HG03095 (cell line): ENCODE measurements at regions not wholly inside any gene's neighbourhood (a gene's known extent, or its start where the extent isn't known, plus 50 kb on each side); places are given as distances from the start of the nearest gene placed in this dataset.
"Not testable (repeated sequence)": the region's sequence is repeated elsewhere in the genome, so short reads cannot be mapped to it uniquely, and the experiment has no call there.

Experiments used
- ATAC-seq: cut with Tn5 transposase; IDR thresholded peaks from one replicate; pipeline ENCODE4 v1.9.1; 2021; ENCODE audit warnings: moderate library complexity; ENCODE audit not compliant: unreplicated experiment

DNA sequence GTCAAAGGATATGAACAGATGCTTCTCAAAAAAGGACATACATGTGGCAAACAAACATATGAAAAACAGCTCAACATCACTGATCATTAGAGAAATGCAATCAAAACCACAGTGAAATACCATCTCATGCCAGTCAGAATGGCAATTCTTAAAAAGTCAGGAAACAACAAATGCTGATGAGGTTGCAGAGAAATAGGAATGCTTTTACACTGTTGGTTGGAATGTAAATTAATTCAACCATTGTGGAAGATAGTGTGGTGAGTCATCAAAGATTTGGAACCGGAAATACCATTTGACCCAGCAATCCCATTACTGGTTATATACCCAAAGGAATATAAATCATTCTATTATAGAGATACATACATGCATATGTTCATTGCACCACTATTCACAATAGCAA, 98.7 kb upstream of the PPP1R9A start:
- ATAC-seq: not testable (repeated sequence)

DNA sequence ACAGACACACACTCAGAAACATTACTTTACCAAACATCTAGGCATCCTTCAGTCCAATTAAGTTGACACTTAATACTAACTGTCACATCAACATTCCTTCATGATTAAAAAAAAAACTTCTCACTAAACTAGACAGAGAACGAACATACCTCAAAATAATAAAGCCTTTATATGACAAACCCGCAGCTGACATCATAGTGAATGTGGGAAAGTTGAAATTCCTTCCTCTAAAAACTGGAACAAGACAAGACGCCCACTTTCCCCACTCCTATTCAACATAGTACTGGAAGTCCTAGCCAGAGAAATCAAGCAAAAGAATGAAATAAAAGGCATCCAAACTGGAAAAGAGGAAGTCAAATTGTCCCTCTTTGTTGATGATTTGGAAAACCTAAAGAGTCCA, 96.9 kb upstream of the PPP1R9A start:
- ATAC-seq: no peak

DNA sequence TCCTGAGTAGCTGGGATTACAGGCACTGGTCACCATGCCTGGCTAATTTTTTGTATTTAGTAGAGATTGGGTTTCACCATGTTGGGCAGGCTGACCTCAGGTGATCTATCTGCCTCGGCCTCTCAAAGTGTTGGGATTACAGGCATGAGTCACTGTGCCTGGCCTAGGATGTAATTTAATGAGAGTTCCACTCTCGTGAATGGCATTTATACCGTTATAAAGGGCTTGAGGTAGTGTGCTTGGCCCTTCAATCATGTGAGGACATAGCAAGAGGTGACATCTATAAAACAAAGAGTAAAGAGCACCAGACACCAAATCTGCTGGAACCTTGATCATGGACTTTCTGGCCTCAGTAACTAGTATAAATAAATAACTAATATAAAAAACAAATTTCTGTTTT, 93.5 kb upstream of the PPP1R9A start:
- no peak for ATAC-seq

DNA sequence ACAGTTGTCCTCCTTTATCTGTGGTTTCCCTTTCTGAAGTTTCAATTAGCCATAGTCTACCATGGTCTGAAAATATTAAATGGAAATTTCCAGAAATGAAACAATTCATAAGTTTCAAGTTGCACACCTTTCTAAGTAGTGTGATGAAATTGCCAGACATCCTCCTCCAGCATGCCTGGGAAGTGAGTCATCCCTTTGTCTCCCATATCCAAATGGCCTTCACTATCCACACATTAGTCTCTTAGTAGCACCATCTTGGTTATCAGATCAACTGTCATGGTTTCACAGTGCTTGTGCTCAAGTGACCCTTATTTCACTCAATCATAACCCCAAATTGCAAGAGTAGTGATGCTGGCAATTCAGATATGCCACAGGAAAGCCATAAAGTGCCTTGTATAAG, 83.4 kb upstream of the PPP1R9A start:
- ATAC-seq: no peak

DNA sequence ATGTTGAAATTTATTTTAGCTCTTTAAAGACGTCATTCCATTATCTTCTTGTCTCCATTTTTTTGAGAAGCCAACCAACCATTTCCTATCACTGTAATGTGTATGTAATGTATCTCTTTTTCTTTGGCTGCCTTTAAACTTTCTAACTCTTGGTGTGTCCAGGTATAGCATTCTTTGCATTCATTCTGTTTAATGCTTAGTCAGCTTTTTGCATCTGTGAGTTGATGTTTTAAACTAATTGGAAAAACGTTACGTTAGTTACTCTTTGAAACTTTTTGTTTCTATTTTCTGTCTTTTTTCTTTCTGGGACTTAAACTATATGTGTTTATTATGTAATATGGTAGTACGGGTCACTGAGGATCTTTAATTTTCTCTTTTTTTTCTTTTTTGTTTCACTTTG, 77.4 kb upstream of the PPP1R9A start:
- no peak for ATAC-seq

DNA sequence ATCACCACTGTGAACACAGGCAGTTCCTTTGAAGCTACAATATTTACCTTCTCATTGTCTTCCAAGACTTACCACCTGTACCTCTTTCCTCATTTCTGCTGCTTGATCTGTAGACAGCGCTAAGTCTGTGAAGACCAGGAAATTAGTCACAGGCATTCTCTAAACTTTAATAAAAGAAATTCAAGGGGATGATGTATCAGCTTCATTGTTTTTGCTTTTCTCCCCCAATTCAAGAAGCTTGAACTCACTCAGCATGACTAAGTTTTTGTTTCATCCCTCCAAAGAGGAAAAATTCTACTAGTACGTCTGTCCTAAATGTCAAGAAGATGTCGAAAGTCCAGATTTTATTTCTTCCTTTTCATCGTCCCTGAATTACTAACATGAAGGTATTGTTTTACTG, 75.3 kb upstream of the PPP1R9A start:
- ATAC-seq: no peak

DNA sequence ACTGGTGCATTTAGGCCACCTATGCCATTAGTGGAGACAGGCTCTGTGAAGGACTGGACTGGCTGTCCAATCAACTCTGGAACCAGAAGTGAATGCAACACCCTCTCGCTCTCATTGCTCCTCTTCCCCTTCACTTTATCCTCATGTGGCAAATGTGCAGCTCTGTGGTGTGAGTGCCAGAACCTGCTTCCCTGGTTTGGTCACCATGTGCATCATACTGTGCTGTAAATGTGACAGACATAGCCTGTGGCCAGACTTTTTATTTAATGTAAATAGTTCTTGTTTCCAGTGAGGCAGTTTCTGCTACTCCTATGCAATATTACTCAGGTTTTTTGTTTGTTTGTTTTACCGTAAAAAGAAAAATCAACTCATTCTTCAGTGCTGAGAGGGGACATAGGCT, 73.0 kb upstream of the PPP1R9A start:
- ATAC-seq: no peak

DNA sequence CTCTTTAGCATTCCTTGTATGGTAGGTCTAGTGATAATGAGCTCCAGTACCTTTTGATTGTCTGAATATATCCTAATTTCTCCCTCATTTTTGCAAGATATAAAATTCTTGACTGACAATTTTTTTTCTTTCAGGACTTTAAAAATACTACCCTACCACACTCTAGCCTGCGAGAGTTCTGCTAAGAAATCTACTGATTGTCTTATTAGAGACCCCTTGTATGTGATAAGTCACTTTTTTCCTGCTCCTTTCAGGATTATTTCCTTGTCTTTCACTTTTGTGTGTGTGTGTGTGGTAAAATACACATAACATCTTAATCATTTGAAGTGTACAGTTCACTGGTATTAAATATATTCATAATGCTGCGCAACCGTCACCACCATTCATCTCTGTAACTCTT, 68.7 kb upstream of the PPP1R9A start:
- no peak for ATAC-seq

DNA sequence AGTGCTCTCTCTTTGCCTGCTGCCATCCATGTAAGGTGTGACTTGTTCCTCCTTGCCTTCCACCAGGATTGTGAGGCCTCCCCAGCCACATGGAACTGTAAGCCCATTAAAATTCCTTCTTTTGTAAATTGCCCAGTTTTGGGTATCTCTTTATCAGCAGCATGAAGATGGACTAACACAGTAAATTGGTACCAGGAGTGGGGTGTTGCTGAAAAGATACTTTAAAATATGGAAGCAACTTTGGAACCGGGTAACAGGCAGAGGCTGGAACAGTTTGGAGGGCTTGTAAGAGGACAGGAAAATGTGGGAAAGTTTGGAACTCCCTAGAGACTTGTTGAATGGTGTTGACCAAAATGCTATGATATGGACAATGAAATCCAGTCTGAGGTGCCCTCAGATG, 63.8 kb upstream of the PPP1R9A start:
- no peak for ATAC-seq

DNA sequence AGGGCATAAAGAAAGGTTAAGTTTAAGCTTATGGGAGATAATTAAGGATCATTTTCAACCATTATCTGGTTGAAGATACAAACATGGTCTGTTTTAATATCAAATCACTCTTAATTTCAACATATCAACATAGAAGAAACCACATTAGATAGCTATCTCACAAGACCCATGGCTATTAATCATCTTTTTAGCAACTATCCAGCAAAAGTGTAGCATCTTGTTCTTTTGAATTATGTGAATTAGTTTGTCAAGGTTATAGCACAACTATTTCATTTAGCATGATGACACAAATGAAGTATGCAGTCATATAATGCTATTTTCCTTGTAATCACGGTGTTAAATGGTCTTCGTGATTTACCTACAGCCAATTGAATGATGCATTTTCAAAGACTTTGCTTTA, 58.9 kb upstream of the PPP1R9A start:
- no peak for ATAC-seq

DNA sequence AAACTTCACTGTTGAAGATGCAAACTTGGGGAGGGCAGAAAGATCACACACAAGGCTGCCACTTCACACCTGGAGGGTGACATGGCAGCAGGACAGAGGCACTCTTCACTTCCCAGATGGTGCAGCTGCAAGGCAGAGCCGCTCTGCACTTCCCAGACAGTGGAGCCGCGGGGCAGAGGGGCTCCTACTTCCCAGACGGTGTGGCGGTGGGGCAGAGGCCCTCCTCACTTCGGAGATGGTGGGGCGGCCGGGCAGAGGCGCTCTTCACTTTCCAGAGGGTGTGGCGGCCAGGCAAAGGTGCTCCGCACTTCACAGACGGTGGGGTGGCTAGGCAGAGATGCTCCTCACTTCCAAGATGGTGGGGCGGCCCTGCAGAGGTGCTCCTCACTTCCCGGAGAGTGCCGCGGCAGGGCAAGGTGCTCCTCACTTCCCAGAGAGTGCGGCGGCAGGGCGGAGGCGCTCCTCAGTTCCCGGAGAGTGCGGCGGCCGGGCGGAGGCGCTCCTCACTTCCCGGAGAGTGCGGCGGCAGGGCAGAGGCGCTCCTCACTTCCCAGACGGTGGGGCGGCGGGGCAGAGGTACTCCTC, 58.3 kb upstream of the PPP1R9A start:
- no peak for ATAC-seq

DNA sequence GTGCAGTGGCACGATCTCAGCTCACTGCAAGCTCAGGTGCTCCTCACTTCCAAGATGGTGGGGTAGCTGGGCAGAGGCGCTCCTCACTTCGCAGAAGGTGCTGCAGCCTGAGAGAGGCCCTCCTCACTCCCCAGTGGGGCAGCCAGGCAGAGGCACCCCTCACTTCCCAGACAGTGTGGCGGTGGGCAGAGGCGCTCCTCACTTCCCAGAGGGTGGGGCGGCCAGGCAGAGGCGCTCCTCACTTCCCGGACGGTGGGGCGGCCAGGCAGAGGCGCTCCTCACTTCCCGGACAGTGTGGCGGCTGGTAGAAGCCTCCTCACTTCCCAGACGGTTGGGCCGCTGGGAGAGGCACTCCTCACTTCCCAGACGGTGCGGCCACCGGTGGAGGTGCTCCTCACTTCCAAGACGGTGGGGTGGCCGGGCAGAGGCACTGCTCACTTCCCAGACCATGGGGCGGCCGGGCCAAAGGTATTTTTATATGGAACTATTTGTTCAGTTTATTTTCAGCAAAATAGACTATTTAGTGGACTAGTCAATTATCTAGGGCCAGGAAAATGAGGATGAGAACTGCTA, 57.7 kb upstream of the PPP1R9A start:
- ATAC-seq: no peak

DNA sequence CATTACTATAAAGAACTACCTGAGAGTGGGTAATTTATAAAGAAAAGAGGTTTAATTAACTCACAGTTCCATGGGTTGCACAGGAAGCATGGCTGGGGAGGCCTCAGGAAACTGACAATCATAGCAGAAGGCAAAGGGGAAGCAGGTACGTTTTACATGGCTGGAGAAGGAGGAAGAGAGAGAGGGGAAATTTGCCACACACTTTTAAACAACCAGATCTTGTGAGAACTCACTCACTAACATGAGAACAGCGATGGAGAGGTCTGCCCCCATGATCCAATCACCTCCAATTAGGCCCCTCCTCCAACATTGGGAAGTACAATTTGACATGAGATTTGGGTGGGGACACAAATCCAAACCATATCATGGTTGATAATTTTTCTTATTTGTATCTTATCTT, 51.8 kb upstream of the PPP1R9A start:
- ATAC-seq: no peak

DNA sequence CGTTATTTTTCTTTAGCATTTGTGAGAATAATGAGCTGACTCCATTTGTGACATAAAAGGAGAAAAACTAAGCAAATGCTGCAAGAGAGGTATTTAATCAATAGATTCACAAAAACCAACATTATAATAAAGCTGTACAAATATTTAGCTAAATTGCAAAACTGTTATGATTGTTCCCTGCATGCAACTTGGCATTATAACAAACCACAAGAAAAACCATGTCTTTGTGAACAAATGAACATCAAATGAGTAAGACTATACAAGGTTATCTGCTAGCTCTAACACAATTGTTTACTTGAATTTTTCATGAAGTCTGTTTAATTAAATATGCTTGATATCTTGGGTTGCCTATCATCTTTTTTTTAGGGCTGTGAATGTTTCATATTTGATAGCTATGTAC, 50.8 kb upstream of the PPP1R9A start:
- ATAC-seq: no peak
